Activated T-cell treated with anti-CD3 and anti-CD28 coated beads, Interleukin-2, amount 50 U/mL, for 24 hours (primary cell): ENCODE measurements at regions not wholly inside any gene's neighbourhood (a gene's known extent, or its start where the extent isn't known, plus 50 kb on each side); places are given as distances from the start of the nearest gene placed in this dataset.

Experiments used
- DNase-seq: peaks from one replicate; pipeline ENCODE4 v3.0.0-alpha.2; 2020
- H3K27ac Mint-ChIP-seq: 2 replicates; pipeline ENCODE4 v1.8.0; 2020; ENCODE audit warnings: mild to moderate bottlenecking, mixed read lengths
- H3K27me3 Mint-ChIP-seq: 2 replicates; pipeline ENCODE4 v1.8.0; 2020; ENCODE audit warnings: mixed read lengths
- H3K36me3 Mint-ChIP-seq: 2 replicates; pipeline ENCODE4 v1.8.0; 2020; ENCODE audit warnings: low read depth, mixed read lengths
- H3K4me1 Mint-ChIP-seq: 2 replicates; pipeline ENCODE4 v1.8.0; 2020; ENCODE audit warnings: low read depth, mixed read lengths
- H3K4me3 Mint-ChIP-seq: 2 replicates; pipeline ENCODE4 v1.8.0; 2020; ENCODE audit warnings: mild to moderate bottlenecking, moderate library complexity, mixed read lengths
- H3K9me3 Mint-ChIP-seq: 2 replicates; pipeline ENCODE4 v1.8.0; 2020; ENCODE audit warnings: mixed read lengths

GRCh38 chr18:76564655-76565237, 69.7 kb upstream of the ZNF516 start:
- no peak overlapping the region for H3K4me3 Mint-ChIP-seq

GRCh38 chr18:76564117-76564516, 69.1 kb upstream of the ZNF516 start:
- peaks cover 4% of the 10 kb centered on the region for H3K4me1 Mint-ChIP-seq
- H3K4me3 Mint-ChIP-seq = no peak overlapping the region
- H3K27ac Mint-ChIP-seq = no peak overlapping the region
- peaks cover 48% of the 10 kb centered on the region for H3K27me3 Mint-ChIP-seq
- no peak for DNase-seq
- H3K36me3 Mint-ChIP-seq = no peaks in the 10 kb centered on the region
- no peaks in the 10 kb centered on the region for H3K9me3 Mint-ChIP-seq

More at GRCh38 chr18:76564655-76565237, 69.7 kb upstream of the ZNF516 start:
- Mint-ChIP-seq H3K9me3 (no peaks in the 10 kb centered on the region), H3K4me1 (peaks cover 4% of the 10 kb centered on the region), H3K27me3 (peaks cover 49% of the 10 kb centered on the region), H3K36me3 (no peaks in the 10 kb centered on the region), H3K27ac (no peak overlapping the region)
- no peak for DNase-seq

GRCh38 chr18:76562286-76563122, 67.5 kb upstream of the ZNF516 start:
- Mint-ChIP-seq H3K9me3 (no peaks in the 10 kb centered on the region), H3K27me3 (peaks cover 50% of the 10 kb centered on the region), H3K4me1 (peaks cover 4% of the 10 kb centered on the region)

GRCh38 chr18:76558881-76559667, 64.0 kb upstream of the ZNF516 start:
- no peak for DNase-seq
- Mint-ChIP-seq H3K9me3 (no peaks in the 10 kb centered on the region), H3K36me3 (no peaks in the 10 kb centered on the region), H3K4me1 (no peaks in the 10 kb centered on the region), H3K27ac (no peak overlapping the region), H3K27me3 (peaks cover 22% of the 10 kb centered on the region), H3K4me3 (no peak overlapping the region)

More at GRCh38 chr18:76562286-76563122, 67.5 kb upstream of the ZNF516 start:
- no peak overlapping the region for H3K4me3 Mint-ChIP-seq
- no peak for DNase-seq
- no peaks in the 10 kb centered on the region for H3K36me3 Mint-ChIP-seq
- H3K27ac Mint-ChIP-seq = no peak overlapping the region

GRCh38 chr18:76557026-76557575, 62.1 kb upstream of the ZNF516 start:
- H3K4me3 Mint-ChIP-seq = no peak overlapping the region
- no peak for DNase-seq
- no peaks in the 10 kb centered on the region for H3K36me3 Mint-ChIP-seq
- H3K9me3 Mint-ChIP-seq = no peaks in the 10 kb centered on the region
- H3K27ac Mint-ChIP-seq = no peak overlapping the region
- no peaks in the 10 kb centered on the region for H3K4me1 Mint-ChIP-seq
- H3K27me3 Mint-ChIP-seq = peaks cover 15% of the 10 kb centered on the region

- H3K4me3 Mint-ChIP-seq = no peak overlapping the region
- H3K27me3 Mint-ChIP-seq = peaks cover 10% of the 10 kb centered on the region
- no peaks in the 10 kb centered on the region for H3K9me3 Mint-ChIP-seq
- H3K36me3 Mint-ChIP-seq = no peaks in the 10 kb centered on the region
- no peaks in the 10 kb centered on the region for H3K4me1 Mint-ChIP-seq
- H3K27ac Mint-ChIP-seq = no peak overlapping the region
- DNase-seq = no peak
Observed at GRCh38 chr18:76554547-76555222, 59.6 kb upstream of the ZNF516 start.

GRCh38 chr18:76553715-76554546, 58.9 kb upstream of the ZNF516 start:
- Mint-ChIP-seq H3K4me1 (no peaks in the 10 kb centered on the region), H3K4me3 (no peak overlapping the region), H3K27ac (no peak overlapping the region), H3K27me3 (peaks cover 11% of the 10 kb centered on the region), H3K9me3 (no peaks in the 10 kb centered on the region), H3K36me3 (no peaks in the 10 kb centered on the region)
- DNase-seq = no peak

- H3K4me3 Mint-ChIP-seq = no peak overlapping the region
- H3K27ac Mint-ChIP-seq = no peak overlapping the region
Observed at GRCh38 chr18:76548541-76548940, 53.5 kb upstream of the ZNF516 start.

GRCh38 chr18:76547296-76547695, 52.3 kb upstream of the ZNF516 start:
- peaks cover 4% of the 10 kb centered on the region for H3K27me3 Mint-ChIP-seq
- H3K9me3 Mint-ChIP-seq = no peaks in the 10 kb centered on the region
- no peak overlapping the region for H3K27ac Mint-ChIP-seq
- H3K4me3 Mint-ChIP-seq = no peak overlapping the region
- no peaks in the 10 kb centered on the region for H3K4me1 Mint-ChIP-seq
- no peak for DNase-seq
- H3K36me3 Mint-ChIP-seq = no peaks in the 10 kb centered on the region

More at GRCh38 chr18:76548541-76548940, 53.5 kb upstream of the ZNF516 start:
- Mint-ChIP-seq H3K36me3 (no peaks in the 10 kb centered on the region), H3K27me3 (peaks cover 4% of the 10 kb centered on the region), H3K4me1 (no peaks in the 10 kb centered on the region), H3K9me3 (no peaks in the 10 kb centered on the region)
- no peak for DNase-seq

- H3K4me3 Mint-ChIP-seq = no peak overlapping the region
- H3K36me3 Mint-ChIP-seq = no peaks in the 10 kb centered on the region
- no peaks in the 10 kb centered on the region for H3K4me1 Mint-ChIP-seq
- no peak for DNase-seq
- H3K27ac Mint-ChIP-seq = no peak overlapping the region
- H3K27me3 Mint-ChIP-seq = peaks cover 4% of the 10 kb centered on the region
- no peaks in the 10 kb centered on the region for H3K9me3 Mint-ChIP-seq
Observed at GRCh38 chr18:76546436-76546835, 51.4 kb upstream of the ZNF516 start.

GRCh38 chr18:76546088-76546435, 51.0 kb upstream of the ZNF516 start:
- Mint-ChIP-seq H3K9me3 (no peaks in the 10 kb centered on the region), H3K4me3 (no peak overlapping the region), H3K4me1 (no peaks in the 10 kb centered on the region), H3K27me3 (peaks cover 4% of the 10 kb centered on the region), H3K36me3 (no peaks in the 10 kb centered on the region), H3K27ac (no peak overlapping the region)
- DNase-seq = no peak

- Mint-ChIP-seq H3K9me3 (no peaks in the 10 kb centered on the region), H3K4me3 (no peak overlapping the region), H3K36me3 (no peaks in the 10 kb centered on the region), H3K4me1 (no peaks in the 10 kb centered on the region), H3K27ac (no peak overlapping the region), H3K27me3 (peaks cover 4% of the 10 kb centered on the region)
- no peak for DNase-seq
Observed at GRCh38 chr18:76545433-76546087, 50.5 kb upstream of the ZNF516 start.
